Adrenal gland (tissue), 9 donors: ENCODE measurements at regions not wholly inside any gene's neighbourhood (a gene's known extent, or its start where the extent isn't known, plus 50 kb on each side); places are given as distances from the start of the nearest gene placed in this dataset.

Experiments used
- DNase-seq, 7 donors: peaks; one replicate each; pipeline ENCODE4 v3.0.0-alpha.2; 2019 to 2020
- H3K27ac ChIP-seq, 5 donors: fragments of 200-600 bp; sonication (generic) in 4 of 5; 1 replicate in 3 of 5; 2 replicates in 2 of 5; pipeline versions ENCODE4 v1.5.1 to v1.8.0; 2016 to 2020; ENCODE audit warnings: mild to moderate bottlenecking in 1 of 5
- H3K27me3 ChIP-seq: fragments of 200-600 bp; 2 replicates; pipeline ENCODE4 v1.8.0; 2021
- H3K36me3 ChIP-seq, 2 donors: fragments of 200-600 bp; replicated peaks in 1 of 2; 1 replicate in 1 of 2; 2 replicates in 1 of 2; pipeline versions ENCODE4 v1.5.1 to v1.8.0; 2018 to 2022
- H3K4me1 ChIP-seq, 2 donors: fragments of 200-600 bp; replicated peaks in 1 of 2; 1 replicate in 1 of 2; 2 replicates in 1 of 2; pipeline versions ENCODE4 v1.5.1 to v1.8.0; 2018 to 2021
- H3K4me3 ChIP-seq, 4 donors: fragments of 200-600 bp; sonication (generic) in 3 of 4; one replicate each; pipeline ENCODE4 v1.5.1; 2016 to 2018
- H3K9me3 ChIP-seq, 3 donors: fragments of 200-600 bp; sonication (generic) in 1 of 3; replicated peaks in 1 of 3; 1 replicate in 2 of 3; 2 replicates in 1 of 3; pipeline versions ENCODE4 v1.5.1 to v1.8.0; 2016 to 2021
- POLR2A ChIP-seq, 2 donors: fragments of 450-650 bp; IDR thresholded peaks; one replicate each; pipeline ENCODE4 v1.6.1; 2017; ENCODE audit warnings: antibody characterized with exemption in 2 of 2, mild to moderate bottlenecking in 2 of 2, moderate library complexity in 1 of 2
- WGBS, 4 donors: extraction: QIAGEN DNeasy Blood & Tissue Kit in 2 of 4; methylation state at CpG; one replicate each; pipeline versions ENCODE4 v1.1.5 to v1.1.7; 2013 to 2017; 5-methylcytosine and 5-hydroxymethylcytosine counted together
- intact Hi-C, 2 donors: fragments of 100-400 bp; cut with DNase I; formaldehyde crosslinking; loops; one replicate each; pipeline versions ENCODE4 v1.14.1 to v1.15.0; 2022 to 2023
- TF ChIP-seq, protein P1 (sequence below), 6 experiments: fragments of 450-650 bp in 4 of 6; fragments of 200-600 bp in 2 of 6; sonication (generic) in 1 of 6; IDR thresholded peaks; 1 replicate in 5 of 6; 2 replicates in 1 of 6; pipeline versions ENCODE4 v1.5.1 to v1.8.0; 2016 to 2021; ENCODE audit warnings: antibody characterized with exemption in 6 of 6, mild to moderate bottlenecking in 2 of 6, moderate library complexity in 1 of 6
- donor health status: healthy with polysubstance abuse.
- donor health status: Bipolar disorder and iron deficiency.
- donor health status: DM: yes; HTN: yes; CAD: no.
- donor health status: DM: no; HTN: no; CAD: no.
- donor health status: DM: no; HTN: no; CAD: no.

DNA sequence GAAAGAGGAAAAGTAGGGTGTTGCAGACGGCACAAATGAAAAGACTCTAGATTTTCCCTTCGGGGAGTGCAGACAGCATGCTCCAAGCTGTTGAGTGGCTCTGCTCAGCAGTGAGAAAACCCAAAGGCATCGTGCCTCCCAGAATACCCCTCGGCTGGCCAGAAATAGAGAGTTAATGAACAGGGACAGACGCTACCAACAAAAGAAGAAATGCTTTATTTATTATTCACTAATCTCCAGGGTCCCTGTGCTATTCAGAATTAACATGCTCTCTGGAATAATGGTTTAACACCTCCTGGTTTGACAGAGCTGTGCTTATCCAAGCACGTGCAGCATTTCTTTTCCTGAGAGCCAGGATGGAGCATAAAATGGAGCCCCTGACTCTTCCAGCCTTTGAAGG lies 82.3 kb downstream of the AQP4 start:
- H3K36me3 ChIP-seq, result no peaks in the 10 kb centered on the region
- H3K9me3 ChIP-seq, result no peaks in the 10 kb centered on the region
- no peaks in the 10 kb centered on the region for H3K27me3 ChIP-seq
- no peak overlapping the region for H3K27ac ChIP-seq
- DNase-seq, result no peak
- TF ChIP-seq, protein P1, sequence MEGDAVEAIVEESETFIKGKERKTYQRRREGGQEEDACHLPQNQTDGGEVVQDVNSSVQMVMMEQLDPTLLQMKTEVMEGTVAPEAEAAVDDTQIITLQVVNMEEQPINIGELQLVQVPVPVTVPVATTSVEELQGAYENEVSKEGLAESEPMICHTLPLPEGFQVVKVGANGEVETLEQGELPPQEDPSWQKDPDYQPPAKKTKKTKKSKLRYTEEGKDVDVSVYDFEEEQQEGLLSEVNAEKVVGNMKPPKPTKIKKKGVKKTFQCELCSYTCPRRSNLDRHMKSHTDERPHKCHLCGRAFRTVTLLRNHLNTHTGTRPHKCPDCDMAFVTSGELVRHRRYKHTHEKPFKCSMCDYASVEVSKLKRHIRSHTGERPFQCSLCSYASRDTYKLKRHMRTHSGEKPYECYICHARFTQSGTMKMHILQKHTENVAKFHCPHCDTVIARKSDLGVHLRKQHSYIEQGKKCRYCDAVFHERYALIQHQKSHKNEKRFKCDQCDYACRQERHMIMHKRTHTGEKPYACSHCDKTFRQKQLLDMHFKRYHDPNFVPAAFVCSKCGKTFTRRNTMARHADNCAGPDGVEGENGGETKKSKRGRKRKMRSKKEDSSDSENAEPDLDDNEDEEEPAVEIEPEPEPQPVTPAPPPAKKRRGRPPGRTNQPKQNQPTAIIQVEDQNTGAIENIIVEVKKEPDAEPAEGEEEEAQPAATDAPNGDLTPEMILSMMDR (IDR thresholded peaks at IDR 0.05), result no peak
- no peak for TF ChIP-seq POLR2A (IDR thresholded peaks at IDR 0.05)
- WGBS, 4 donors, result 71 to 84% (median 75%) methylated on average over 6 of the region's 6 CpGs
- no peaks in the 10 kb centered on the region for H3K4me1 ChIP-seq
- H3K4me3 ChIP-seq, result no peak overlapping the region
- intact Hi-C loops, result no loop called here

DNA sequence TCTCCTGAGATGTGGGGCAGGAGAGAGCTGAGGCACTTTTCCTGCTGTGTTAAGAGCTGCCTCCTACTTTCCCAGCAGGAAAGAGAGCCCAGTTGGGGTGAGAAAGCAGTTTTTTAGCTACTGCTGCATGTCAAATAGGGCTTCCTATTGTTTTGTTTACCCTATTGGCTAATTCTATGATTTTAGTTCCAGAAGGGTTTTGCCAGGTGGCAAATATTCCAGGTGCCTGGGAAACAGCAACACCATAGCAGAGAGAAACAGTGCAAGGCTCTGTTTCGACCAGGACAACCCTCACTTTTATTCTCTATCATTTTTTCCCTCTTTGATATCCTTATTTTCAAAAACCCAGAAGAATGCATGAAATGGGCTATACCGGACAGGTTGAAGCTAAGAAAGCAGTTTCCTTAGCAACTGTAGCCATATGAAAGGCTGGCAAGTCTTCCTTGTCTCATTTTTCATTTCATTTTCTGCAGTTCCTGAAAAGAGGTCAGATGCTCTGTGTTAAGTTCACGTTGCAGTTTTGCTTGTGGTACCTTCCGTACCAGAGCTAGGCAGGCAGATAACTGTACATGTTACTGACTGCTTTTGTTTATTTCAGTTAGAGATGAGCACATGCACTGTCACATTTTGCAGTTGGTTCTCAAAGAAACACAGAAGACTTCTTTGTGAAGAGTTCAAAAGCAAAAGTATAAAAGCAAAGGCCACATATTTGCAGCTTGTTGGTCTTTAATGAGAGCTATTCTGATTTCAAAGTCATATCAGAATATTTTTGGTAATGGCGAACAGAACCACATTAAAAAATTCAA lies 84.8 kb downstream of the AQP4 start:
- TF ChIP-seq, protein P1 (IDR thresholded peaks at IDR 0.05), result no peak
- TF ChIP-seq POLR2A (IDR thresholded peaks at IDR 0.05), result no peak
- DNase-seq, result no peak

DNA sequence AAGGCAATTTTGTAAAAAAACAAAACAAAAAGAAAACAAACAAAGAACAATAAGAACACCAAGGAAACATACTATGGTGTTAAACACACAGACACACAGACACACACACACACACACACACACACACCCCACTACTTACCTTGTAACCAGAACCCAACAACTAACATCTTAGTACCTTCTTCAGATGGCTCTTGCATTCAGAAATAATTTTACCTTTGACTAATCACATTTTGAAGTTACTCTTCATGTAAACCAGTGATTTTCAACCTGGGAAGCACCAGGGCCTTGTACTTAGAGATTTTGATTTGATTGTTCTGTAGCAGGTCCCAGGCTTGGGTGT lies 87.5 kb downstream of the AQP4 start:
- H3K36me3 ChIP-seq, result no peaks in the 10 kb centered on the region
- no peak overlapping the region for H3K4me3 ChIP-seq
- intact Hi-C loops, result loop anchor here in 1 of 2 donors (10.0 kb wide), 1 partner anchor 373 kb away; no protein-coding TSS in a partner anchor
- H3K4me1 ChIP-seq, result no peaks in the 10 kb centered on the region
- H3K9me3 ChIP-seq, result no peaks in the 10 kb centered on the region
- no peak for TF ChIP-seq POLR2A (IDR thresholded peaks at IDR 0.05)
- TF ChIP-seq, protein P1 (IDR thresholded peaks at IDR 0.05), result no peak
- no peak for DNase-seq
- no peak overlapping the region for H3K27ac ChIP-seq
- no peaks in the 10 kb centered on the region for H3K27me3 ChIP-seq

More for the DNA sequence above, 84.8 kb downstream of the AQP4 start:
- Histone ChIP-seq H3K27ac (no peak overlapping the region), H3K27me3 (no peaks in the 10 kb centered on the region), H3K4me1 (no peaks in the 10 kb centered on the region), H3K36me3 (no peaks in the 10 kb centered on the region), H3K4me3 (no peak overlapping the region), H3K9me3 (no peaks in the 10 kb centered on the region)
- intact Hi-C loops, result no loop called here
- WGBS, 4 donors, result 48 to 62% (median 56%) methylated on average over 5 of the region's 5 CpGs

DNA sequence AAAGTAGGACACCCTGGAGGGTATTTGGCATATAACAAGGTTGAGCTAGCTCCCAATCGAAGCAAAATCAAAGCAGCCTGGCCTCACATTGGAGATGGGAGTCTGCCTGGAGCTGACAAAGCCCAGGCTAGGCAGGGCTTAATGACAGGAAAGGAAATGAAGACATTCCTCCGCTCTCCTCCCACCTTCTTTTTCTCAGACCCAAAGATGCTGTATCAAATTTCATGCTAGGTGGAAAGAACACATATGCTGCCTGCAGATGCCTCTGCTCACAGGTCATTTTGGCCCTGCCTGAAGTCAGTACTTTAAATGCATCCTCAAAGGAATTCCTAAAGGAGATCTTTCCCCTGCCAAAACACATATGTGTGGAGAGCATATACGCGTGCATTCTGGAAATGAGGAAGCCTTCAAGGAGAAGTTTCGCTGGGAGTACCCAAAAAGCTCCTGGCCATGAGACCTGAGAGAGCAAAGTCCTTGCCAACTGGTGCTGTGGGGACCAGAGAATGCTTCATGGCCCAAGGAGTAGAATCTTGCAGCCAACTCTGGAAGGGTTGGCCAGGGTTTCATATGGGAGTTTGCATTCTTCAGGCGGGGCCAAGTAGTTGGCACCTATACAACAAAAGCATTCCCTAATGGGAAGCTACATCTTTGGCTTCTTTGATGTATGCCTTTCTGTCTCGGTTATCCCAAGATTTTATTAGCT lies 88.0 kb downstream of the AQP4 start:
- no peak overlapping the region for H3K4me3 ChIP-seq
- no peaks in the 10 kb centered on the region for H3K4me1 ChIP-seq
- TF ChIP-seq, protein P1 (IDR thresholded peaks at IDR 0.05), result no peak
- TF ChIP-seq POLR2A (IDR thresholded peaks at IDR 0.05), result no peak
- H3K27me3 ChIP-seq, result no peaks in the 10 kb centered on the region
- no peaks in the 10 kb centered on the region for H3K9me3 ChIP-seq
- no peak for DNase-seq
- no peaks in the 10 kb centered on the region for H3K36me3 ChIP-seq
- no peak overlapping the region for H3K27ac ChIP-seq
- intact Hi-C loops, result loop anchor here in 1 of 2 donors (10.0 kb wide), 1 partner anchor 373 kb away; no protein-coding TSS in a partner anchor
- 47 to 76% (median 54%) methylated on average over 7 of the region's 7 CpGs for WGBS, 4 donors
